NK-92 treated with Interleukin-12 subunit alpha and Interleukin-12 subunit beta, amount 100 ng/mL, for 24 hours (cell line): ENCODE measurements at regions not wholly inside any gene's neighbourhood (a gene's known extent, or its start where the extent isn't known, plus 50 kb on each side); places are given as distances from the start of the nearest gene placed in this dataset.

ENCODE experiments used
- DNase-seq: peaks from one replicate; lab custom pipeline; 2025; lab: John Stamatoyannopoulos, UW

GRCh38 chr6:84524636-84525035 lies 239.8 kb downstream of the TBX18 start:
- DNase-seq = no peak

GRCh38 chr6:84522135-84522549 lies 242.3 kb downstream of the TBX18 start:
- DNase-seq = no peak

- DNase-seq = no peak
Observed at GRCh38 chr6:84521511-84521910, 242.9 kb downstream of the TBX18 start.

- no peak for DNase-seq
Observed at GRCh38 chr6:84517741-84518530, 246.5 kb downstream of the TBX18 start.

- no peak for DNase-seq
Observed at GRCh38 chr6:84516154-84516553, 248.2 kb downstream of the TBX18 start.

GRCh38 chr6:84515067-84515466 lies 249.3 kb downstream of the TBX18 start:
- DNase-seq = no peak

GRCh38 chr6:84514089-84514971 lies 250.1 kb downstream of the TBX18 start:
- DNase-seq = no peak

GRCh38 chr6:84512391-84512790 lies 252.0 kb downstream of the TBX18 start:
- DNase-seq = no peak

- DNase-seq = no peak
Observed at GRCh38 chr6:84511929-84512328, 252.5 kb downstream of the TBX18 start.

GRCh38 chr6:84508981-84509380 lies 255.4 kb downstream of the TBX18 start:
- no peak for DNase-seq

GRCh38 chr6:84508334-84508733 lies 256.1 kb downstream of the TBX18 start:
- no peak for DNase-seq

GRCh38 chr6:84504025-84504424 lies 260.4 kb downstream of the TBX18 start:
- DNase-seq = no peak

- DNase-seq = no peak
Observed at GRCh38 chr6:84501315-84501714, 263.1 kb downstream of the TBX18 start.

GRCh38 chr6:84500726-84501125 lies 263.7 kb downstream of the TBX18 start:
- DNase-seq = no peak

- DNase-seq = no peak
Observed at GRCh38 chr6:84498905-84499304, 265.5 kb downstream of the TBX18 start.

GRCh38 chr6:84492241-84493165 lies 265.1 kb upstream of the CEP162 start:
- no peak for DNase-seq

GRCh38 chr6:84489598-84489997 lies 262.2 kb upstream of the CEP162 start:
- no peak for DNase-seq

- no peak for DNase-seq
Observed at GRCh38 chr6:84486526-84486925, 259.1 kb upstream of the CEP162 start.

- no peak for DNase-seq
Observed at GRCh38 chr6:84469144-84469543, 241.7 kb upstream of the CEP162 start.

- DNase-seq = no peak
Observed at GRCh38 chr6:84467296-84467695, 239.9 kb upstream of the CEP162 start.

- no peak for DNase-seq
Observed at GRCh38 chr6:84466511-84466910, 239.1 kb upstream of the CEP162 start.

GRCh38 chr6:84464471-84464870 lies 237.0 kb upstream of the CEP162 start:
- DNase-seq = no peak
